Stimulated activated CD4-positive, alpha-beta T cell treated with anti-CD3 and anti-CD28 coated beads, Interleukin-1b, Interleukin-23, amount 100 ng/mL, for 48 hours (primary cell): ENCODE measurements at regions not wholly inside any gene's neighbourhood (a gene's known extent, or its start where the extent isn't known, plus 50 kb on each side); places are given as distances from the start of the nearest gene placed in this dataset.
"Not testable (repeated sequence)": the region's sequence is repeated elsewhere in the genome, so short reads cannot be mapped to it uniquely, and the experiment has no call there.

ENCODE experiments used
- DNase-seq: peaks from one replicate; pipeline ENCODE4 v3.0.0-alpha.2; 2020

DNA sequence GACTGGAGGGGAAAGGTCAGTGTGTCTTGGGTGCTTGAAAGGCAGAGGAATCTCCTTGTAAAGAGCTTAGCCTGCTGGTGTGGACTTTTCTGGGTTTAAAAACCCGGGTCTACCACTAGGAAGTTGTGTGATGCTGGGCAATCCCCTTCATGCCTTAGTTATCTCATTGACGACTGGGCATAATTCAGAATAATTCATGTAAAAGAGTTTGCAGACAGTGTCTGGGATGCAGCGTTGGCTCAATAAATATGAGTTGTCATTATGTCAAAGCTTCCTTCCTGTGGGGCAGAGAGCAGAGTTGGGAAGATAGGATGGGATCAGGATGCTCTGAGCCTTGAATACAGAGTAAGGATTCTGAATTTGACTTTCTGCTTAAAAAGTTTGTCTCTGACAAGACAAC lies 196.4 kb downstream of the ADRA2A start:
- DNase-seq = no peak

DNA sequence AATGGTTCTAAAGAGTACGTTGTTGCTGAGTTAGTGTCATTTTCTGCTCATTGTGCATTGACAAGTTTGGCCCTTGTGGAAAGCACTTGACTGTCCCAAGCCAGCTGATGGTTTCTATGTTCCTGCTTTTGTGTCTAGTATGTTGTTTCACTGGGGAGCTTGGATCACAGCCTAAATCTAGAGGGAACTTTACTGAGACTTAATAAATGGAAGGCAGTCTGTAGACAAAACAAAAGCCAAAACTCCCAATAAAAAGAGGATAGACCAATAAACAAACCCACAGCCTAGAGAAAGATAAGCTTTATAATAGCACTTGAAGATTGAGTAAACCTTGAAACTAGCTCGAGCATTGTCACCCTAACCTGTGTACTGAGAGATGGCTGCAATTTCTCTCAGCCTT lies 196.8 kb downstream of the ADRA2A start:
- no peak for DNase-seq

DNA sequence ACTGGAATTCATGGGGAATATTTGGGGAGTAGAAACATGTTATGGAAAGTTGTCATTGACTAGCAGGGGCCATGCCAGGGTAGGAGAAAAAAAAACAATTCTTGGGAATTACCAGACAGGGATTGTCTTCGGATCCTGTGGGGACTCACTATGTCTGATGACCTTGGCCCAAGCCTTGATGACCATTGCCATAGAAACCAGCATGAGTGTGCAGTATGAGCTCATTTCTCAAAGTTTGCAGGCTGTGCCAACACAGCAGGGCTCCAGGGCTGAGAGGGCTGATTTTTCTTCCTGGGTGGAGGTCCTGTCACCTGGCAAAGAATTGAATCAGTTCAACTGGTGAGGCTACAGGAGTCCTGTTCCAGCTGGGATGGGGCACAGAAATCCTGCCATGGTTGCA lies 198.3 kb downstream of the ADRA2A start:
- DNase-seq = no peak

DNA sequence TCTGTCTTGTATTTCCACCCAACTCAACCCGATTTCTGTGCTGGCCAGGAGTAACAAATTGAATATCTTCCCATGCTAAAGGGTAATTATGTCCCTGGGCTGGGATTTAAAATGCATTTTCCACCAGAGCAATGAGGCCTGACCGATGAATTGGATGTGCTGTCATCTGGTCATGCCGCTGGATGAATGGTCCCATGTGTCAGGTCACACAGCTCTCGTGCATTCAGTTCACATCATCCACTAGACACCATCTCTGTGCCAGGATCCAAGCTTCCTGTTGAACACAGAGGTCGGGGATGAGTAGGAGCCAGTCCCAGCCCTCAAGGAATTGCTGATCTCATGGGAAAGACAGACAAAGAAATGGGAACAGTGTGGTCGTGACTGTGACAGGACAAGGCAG lies 200.8 kb downstream of the ADRA2A start:
- no peak for DNase-seq

DNA sequence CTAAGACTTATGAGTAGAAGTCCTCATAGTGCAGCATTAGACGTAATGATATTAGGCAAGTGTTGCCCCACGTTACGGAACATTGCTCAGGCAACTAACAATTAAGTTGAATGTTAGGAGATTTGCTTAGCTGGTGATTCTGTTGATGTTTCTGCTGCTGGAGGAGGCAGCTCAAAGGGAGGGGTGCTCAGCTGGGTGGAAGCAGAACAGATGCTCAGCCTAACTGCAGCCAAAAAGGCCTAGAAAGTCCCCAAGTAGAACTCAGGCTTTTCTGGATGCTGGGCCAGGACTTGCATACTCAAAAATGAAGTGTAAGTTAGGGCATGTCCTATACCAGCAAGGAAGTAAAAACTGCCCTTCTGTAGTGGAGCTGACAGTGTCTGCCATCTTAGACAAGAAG lies 201.4 kb downstream of the ADRA2A start:
- no peak for DNase-seq

DNA sequence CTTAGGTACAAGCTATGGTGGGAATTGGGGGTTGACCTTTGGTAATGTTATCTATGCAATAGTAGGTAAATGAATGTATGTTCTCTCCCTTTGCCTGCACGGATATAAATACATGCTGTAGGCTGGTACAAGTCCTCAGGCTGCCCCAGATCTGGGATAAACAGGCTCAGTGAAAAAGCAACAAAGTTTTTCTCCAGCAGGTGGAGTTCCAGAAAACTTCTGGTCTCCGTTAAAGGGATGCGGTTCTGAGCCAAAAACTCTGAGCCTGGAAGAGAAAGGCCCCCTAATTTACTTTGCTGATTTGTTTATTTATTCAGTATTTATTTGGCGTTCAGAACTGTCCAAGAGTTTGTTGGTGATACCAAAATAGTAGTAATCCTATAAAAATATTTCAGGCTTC lies 204.7 kb downstream of the ADRA2A start:
- DNase-seq = no peak

DNA sequence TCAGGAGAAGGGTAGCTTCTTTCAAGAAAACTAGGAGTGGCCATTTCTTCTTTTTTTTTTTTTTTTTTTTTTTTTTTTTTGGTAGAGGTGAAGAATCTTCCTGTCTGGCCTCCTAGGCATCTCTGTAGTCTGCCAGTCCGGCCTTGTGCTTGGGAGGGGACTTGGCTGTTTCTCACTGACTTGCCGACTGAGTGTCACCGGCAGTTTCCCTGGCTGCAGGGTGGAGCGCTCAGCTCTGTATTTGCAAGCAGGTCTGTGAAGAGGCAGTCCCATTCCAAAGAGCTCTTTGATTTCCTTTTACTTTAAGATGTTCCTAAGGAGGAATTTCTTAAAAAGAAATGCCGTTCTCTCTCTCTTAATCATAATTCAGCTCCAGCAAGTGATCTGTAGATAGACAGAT lies 212.6 kb downstream of the ADRA2A start:
- DNase-seq = no peak

DNA sequence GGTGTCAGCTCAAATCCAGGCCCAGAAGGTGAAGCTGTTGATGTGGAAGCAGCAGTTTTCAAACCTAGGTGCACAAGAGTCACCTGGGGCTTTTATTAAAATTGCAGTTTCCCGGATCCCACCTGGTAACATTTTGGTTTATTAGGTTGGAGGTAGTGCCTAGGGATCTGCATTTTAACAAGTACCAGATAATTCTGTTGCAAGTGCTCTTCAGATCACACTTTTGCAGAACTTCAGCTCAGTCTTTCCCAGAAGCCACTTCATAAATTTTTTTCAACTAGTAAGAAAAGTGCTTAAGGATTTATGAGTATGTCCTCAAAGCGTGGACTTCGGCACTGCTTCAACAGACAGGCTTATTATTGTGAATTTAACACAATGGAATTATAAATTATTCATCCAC lies 213.8 kb downstream of the ADRA2A start:
- DNase-seq = no peak

DNA sequence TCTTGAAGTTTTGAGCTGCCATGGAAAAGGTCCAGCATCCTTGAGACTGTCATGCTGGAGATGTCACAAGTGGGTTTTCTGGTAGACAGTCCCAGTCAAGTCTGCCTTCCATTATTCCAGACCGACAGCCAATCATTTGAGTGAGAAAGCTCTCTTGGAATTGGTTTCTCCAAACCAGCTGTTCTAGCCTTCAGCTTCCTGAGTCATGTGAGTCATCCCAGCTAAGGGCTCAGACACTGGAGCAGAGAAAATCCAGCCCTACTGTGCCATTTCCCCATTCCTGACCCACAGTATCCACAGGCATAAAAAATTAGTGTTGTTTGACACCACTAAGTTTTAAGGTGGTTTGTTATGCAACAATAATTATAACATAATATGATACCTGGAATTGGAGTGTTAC lies 219.0 kb downstream of the ADRA2A start:
- no peak for DNase-seq

DNA sequence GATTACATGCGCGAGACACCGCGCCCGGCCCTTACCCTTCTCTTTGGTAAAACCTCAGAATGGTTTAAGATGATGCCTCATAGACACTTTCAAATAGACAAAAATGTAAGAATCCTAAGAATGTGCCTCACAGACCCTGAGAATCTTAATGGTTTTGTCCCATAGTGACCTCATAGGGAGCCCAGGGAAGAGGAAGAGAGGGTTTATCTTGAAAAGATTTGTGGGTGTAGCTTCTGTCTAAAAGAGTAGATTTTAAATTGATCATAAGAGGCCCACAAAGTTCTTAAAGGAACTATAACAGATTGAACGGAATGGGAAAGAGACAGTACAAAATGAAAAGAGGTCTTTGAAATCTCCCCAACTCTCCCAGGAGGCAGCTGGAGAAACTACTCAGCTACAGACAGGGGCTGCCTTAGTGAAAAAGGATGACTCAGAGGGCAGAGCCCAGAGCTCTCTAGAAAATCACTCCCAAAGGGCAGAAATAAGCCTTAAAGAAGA lies 220.6 kb downstream of the ADRA2A start:
- DNase-seq = no peak

DNA sequence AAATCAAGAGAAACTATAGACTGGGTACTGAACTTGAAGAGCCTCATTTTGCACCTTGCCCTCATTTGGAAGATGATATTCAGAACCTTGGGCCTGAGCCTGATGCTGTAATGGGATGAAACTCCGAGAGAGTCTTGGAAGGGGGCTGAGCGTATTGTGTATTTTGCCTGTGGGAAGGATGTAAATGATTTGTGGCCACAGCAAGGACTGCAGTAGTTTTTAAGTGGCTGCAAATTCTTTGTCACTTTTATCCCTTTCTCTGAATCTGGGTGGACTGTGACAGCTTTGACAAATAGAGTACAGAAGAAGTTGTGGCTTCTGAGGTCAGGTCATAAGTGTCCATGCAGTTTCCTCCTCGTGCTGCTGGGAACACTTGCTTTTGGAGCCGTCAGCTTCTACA lies 221.2 kb downstream of the ADRA2A start:
- no peak for DNase-seq

DNA sequence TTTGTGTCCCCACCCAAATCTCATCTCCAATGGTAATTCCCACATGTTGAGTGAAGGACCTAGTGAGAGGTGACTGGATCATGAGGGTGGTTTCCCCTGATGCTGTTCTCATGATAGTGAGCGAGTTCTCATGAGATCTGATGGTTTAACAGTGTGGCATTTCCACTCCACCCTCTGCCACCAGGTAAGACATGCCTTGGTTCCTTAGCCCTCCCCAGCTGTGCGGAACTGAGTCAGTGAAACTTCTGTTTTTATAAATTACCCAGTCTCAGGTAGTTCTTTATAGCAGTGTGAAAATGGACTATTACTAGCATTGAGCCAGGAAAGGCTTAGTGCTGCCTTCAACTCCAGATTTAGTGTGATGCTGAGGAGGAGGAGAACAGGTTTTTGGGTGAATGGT lies 222.2 kb downstream of the ADRA2A start:
- no peak for DNase-seq

DNA sequence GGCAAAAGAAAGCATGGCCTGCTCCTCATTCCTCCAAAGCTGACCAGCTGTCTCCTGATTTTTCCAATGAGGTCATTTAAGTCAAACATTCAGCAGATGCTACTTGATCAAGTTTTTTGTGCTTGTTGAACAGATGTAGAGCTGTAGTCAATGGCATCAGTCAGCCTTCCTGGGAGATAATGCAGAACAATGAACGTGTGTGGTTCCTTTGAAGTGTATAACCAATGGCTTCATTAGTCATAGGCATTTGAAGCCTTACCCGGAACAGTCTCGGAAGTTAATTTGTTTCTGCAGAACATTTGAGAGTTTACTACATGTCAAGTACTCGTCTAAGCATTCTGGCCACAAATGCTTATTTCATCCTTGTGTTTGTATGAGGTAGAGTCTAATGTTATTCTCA lies 227.1 kb downstream of the ADRA2A start:
- no peak for DNase-seq

DNA sequence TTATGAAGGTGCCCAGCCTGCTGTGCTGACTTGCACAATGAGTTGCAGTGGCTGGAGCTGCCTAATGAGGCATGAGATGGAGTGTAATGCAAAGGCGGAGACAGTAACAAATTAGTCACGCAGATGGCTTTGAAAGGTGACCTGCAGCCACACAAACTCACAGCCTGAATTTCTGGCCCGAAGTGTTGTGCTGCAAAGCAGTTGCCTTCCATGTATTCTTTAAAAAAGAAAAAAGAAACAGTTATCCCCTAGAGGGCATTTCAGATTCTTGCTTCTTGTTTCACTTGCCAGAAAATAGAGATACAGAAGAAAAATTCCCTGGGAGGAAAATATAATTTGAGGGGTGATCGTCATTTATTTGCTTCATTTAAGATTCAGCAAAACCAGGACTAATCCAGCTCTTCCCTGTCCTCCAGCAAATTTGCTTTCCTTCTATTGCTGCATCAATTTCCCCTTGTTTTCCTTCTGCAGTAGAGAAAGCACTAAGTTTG lies 239.9 kb downstream of the ADRA2A start:
- DNase-seq = no peak

DNA sequence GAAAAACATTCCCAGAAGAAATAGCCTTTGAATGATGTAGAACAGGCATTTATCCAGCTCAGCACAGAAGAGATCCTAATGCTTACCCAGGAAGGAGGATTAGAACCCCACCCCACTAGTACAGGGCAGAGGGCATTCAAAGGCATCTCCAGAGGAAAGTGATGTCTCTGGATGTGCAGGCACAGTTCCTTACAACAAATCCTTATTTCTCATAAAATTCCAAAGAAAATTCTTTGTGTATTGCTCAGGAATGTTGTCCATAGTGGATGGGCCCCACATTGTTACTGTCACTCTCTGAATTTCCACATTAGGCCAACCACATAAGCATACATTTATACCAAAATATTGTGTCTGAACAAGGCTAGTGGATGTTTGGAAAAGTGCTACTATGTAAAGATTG lies 243.0 kb downstream of the ADRA2A start:
- no peak for DNase-seq

DNA sequence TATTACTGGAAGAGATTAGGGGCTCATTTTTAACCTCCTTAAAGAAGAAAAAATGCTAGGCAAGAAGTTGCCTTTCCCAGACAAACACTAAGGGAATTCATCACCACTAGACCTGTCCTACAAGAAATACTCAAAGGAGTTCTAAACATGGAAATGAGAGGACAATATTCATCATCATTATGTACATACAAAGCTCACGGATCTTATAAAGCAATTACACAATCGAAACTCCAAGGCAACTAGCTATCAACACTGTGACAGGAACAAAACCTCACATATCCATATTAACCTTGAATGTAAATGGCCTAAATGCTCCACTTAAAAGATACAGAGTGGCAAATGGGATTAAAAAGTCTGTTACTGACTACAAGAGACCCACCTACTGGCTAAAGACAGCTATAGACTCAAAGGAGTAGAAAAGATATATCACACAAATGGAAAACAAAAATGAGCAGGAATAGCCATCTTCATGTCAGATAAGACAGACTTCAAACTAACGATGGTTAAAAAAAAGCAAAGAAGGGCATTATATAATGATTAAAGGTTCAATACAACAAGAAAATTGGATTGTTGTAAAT lies 246.6 kb downstream of the ADRA2A start:
- DNase-seq = no peak

DNA sequence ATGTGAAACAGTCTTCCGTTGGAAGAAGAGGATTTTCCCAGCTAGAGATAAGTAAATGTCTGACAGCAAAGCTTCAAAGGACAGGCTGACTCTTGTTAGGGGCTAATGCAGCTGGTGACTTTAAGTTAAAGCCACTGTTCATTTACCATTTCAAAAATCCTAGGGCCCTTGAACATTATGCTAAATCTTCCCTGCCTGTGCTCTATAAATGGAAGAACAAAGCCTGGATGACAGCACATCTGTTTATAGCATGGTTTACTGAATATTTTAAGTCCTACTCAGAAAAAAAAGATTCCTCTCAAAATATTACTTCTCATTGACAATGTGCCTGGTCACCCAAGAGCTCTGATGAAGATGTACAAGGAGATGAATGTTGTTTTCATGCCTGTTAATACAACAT lies 255.3 kb downstream of the ADRA2A start:
- DNase-seq = not testable (repeated sequence)

DNA sequence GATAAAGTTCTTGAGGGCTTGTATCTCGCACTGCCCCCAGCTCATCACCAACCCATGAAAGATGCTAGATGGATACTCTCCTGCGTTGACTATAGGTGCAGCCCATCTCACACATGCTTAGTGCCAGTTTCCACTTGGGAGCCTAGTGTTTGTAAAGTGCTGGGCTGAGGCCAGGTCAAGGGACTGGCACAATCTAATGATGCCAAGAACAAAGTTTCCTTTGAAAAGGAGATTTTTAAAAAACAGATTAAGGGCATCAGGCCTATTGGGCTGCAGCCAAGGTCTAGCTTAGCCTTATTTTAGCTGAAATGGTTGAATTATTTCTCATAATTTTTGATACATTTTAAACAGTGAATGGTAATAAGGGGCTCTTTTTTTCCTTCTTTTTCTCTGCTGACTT lies 259.0 kb downstream of the ADRA2A start:
- DNase-seq = no peak

DNA sequence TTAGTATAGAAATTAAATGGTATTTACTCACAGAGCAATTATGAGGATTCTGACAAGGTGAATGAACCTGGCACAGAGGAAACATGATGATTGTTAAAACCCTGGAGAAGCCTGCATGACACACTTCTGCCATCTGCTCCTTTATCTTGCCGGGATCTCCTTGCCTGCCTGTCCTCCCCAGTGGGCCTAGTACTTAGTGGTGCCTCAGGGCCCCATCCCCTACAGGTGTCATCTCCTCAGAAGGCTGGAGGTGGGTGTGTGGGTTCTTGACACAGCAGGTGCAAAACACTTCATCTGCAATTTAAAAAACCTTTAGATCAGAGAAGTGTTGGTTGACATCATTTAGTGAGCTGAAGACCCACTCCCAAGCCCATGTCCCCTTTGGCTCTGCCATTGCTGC lies 261.2 kb downstream of the ADRA2A start:
- no peak for DNase-seq

DNA sequence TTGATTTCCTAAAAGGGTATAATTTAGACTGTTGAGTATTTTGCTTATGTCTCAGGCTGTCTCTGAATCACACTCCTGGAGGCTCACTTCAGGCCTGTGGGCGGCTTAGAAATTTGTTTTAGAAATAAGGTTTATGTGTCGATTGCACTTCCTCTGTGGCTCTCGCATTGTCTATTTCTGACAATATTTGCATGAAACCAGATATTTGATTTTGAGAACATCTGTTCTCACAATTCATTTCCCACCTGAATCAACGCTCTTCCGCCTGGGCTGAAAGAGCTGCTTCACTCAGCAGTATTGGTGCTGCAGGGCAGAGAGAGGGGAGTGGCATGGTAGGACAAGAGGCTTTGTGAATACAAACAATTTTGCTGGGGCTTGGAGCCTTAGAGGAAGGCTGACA lies 262.0 kb downstream of the ADRA2A start:
- DNase-seq = no peak

DNA sequence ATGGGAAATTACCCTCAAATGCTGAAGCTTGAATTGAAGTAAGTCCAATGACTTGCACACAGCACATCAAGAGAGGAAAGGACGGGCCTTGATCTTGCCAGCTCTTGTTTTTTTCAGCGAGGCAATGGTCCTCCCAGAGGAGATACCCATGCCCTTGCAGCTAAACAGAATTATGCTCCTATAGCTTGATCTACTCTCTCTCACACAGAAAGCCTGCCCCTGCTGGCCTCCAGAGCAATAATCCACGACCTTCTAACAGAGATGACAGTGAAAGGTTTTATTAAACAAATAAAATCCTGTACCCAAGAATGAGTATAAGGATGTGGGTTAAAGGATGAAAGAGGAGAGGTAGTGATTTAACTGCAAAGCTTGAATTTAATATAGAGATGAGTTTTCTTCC lies 268.0 kb downstream of the ADRA2A start:
- DNase-seq = no peak

DNA sequence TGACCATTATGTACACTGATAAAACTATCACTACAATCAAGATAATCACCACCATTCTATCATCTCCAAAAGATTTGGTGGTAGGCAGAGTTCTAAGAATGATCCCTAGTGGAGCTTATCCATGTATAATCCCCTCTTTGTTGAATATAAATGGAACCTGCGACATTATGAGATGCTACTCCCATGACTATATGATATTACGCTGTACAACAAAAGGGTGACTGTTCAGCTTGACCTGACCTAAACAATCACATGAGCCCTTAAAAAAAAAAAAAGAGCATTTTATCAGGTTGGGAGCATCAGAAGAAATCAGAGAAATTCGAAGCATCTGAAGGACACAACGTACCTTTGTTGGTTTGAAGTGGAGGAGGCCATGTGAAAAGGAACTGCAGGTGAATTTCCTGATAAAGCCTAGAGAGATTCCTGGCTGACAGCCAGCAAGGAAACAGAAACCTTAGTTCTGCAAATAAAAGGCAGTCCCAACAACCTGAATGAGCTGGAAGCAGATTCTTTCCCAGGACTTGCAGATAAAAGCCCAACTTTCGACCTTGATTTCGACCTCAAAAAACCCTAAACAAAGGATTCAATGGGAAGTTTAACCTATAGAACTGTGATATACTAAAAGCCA lies 270.7 kb downstream of the ADRA2A start:
- no peak for DNase-seq

DNA sequence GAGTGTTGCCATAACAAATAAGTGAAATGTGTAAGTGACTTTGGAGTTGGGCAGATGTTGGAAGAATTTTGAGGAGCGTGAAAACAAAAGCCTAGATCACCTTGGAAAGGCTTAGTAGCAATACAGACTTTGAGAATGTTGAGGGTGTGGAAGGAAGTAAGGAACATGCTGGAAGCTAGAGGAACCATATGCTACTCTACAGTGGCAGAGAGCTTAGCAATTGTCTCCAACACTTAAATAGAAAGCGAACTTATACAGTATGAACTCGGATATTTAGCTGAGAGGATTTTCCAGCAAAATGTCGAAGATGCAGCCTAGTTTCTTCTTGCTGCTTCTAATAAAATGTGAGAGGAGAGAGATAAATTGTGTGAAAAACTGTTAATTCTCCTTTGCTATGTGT lies 271.2 kb downstream of the ADRA2A start:
- DNase-seq = no peak

DNA sequence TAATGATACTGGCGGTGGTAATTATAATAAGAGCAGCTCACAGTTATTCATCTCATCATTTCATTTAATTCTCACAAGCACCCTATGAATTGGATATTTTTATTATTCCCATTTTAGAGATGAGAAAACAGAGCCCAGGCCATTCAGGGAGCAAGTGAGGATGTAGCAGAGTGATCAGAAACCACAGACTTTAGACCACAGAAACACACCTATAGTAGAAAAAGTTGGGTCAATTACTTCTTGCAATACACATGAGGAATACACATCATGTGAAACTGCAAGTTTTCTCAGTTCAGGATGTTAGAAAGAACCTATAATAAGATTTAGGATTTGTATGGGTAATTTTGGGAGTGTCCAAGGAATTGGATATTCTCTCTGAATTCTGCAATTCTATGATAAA lies 278.0 kb downstream of the ADRA2A start:
- DNase-seq = no peak

DNA sequence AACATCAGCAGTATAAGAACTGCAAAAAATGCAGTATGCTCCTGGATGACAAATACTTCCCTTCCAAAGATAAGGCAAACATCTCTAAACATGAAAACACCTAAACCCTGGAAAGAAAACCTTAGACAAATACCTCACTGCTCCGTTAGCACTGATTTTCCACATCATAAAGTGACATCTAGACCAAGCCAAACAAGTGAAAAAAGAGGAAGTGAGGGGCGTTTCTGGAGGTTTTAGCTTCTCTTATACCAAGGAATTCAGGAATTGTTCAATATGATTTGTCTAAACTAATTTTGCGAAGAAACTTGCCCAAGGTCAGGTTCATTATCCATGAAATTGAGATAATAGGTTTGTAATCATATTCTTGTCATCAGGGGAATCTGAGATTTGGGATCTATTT lies 279.7 kb downstream of the ADRA2A start:
- DNase-seq = no peak
